Tibial artery (tissue), 4 donors: ENCODE measurements at regions not wholly inside any gene's neighbourhood (a gene's known extent, or its start where the extent isn't known, plus 50 kb on each side); places are given as distances from the start of the nearest gene placed in this dataset.

ENCODE experiments used
- DNase-seq, 2 donors: peaks; one replicate each; pipeline ENCODE4 v3.0.0-alpha.2; 2019
- H3K27ac ChIP-seq, 2 donors: fragments of 200-600 bp; sonication (generic) in 1 of 2; 1 replicate in 1 of 2; 2 replicates in 1 of 2; pipeline ENCODE4 v1.5.1; 2018 to 2019; ENCODE audit warnings: mild to moderate bottlenecking in 1 of 2
- H3K27me3 ChIP-seq, 2 donors: fragments of 200-600 bp; sonication (generic) in 1 of 2; one replicate each; pipeline versions ENCODE4 v1.5.1 to v1.6.0; 2016 to 2019
- H3K36me3 ChIP-seq, 3 donors: fragments of 200-600 bp; sonication (generic) in 2 of 3; one replicate each; pipeline ENCODE4 v1.5.1; 2016 to 2019; ENCODE audit warnings: mild to moderate bottlenecking in 2 of 3
- H3K4me1 ChIP-seq, 4 donors: fragments of 200-600 bp; sonication (generic) in 2 of 4; 1 replicate in 3 of 4; 2 replicates in 1 of 4; pipeline ENCODE4 v1.5.1; 2016 to 2019
- H3K4me3 ChIP-seq, 2 donors: fragments of 200-600 bp; sonication (generic) in 1 of 2; 1 replicate in 1 of 2; 2 replicates in 1 of 2; pipeline ENCODE4 v1.5.1; 2018 to 2019; ENCODE audit warnings: mild to moderate bottlenecking in 2 of 2
- H3K9me3 ChIP-seq, 3 donors: fragments of 200-600 bp; sonication (generic) in 1 of 3; one replicate each; pipeline ENCODE4 v1.5.1; 2016 to 2019
- intact Hi-C: fragments of 100-400 bp; cut with DNase I; formaldehyde crosslinking; loops from one replicate; pipeline ENCODE4 v1.15.0; 2023; ENCODE audit warnings: low total_unique reads
- TF ChIP-seq, protein P1 (sequence below), 2 experiments: fragments of 200-600 bp in 1 of 2; fragments of 450-650 bp in 1 of 2; IDR thresholded peaks; one replicate each; pipeline ENCODE4 v1.5.1; 2017 to 2019; ENCODE audit warnings: antibody characterized with exemption in 2 of 2, mild to moderate bottlenecking in 1 of 2, moderate library complexity in 1 of 2

DNA sequence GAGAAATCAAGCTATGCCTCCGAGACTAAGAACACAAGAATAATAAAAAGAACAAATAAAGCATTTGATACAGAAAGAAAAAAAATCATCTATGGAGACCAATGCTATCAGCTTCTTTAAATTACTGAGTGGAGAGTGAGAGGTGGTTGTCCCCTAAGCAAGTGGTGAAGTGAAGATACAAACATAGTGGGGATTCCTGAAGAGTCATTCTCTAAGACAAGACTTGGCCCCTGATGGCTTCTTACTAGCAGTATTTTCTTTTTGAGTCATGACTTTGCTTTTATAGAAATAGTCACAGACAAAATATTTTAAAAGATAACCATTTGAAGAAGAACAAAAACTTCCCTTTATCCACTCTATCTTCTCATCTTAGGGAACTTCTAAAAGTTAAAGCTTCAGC lies 261.4 kb upstream of the PRDM1 start:
- DNase-seq: no peak
- no peak overlapping the region for H3K4me3 ChIP-seq
- H3K27me3 ChIP-seq: no peaks in the 10 kb centered on the region
- peaks cover 0 to 7% (median 0%) of the 10 kb centered on the region in 3 donors for H3K9me3 ChIP-seq
- intact Hi-C loops: no loop called here
- H3K36me3 ChIP-seq: no peaks in the 10 kb centered on the region
- H3K27ac ChIP-seq: no peak overlapping the region
- TF ChIP-seq, protein P1, sequence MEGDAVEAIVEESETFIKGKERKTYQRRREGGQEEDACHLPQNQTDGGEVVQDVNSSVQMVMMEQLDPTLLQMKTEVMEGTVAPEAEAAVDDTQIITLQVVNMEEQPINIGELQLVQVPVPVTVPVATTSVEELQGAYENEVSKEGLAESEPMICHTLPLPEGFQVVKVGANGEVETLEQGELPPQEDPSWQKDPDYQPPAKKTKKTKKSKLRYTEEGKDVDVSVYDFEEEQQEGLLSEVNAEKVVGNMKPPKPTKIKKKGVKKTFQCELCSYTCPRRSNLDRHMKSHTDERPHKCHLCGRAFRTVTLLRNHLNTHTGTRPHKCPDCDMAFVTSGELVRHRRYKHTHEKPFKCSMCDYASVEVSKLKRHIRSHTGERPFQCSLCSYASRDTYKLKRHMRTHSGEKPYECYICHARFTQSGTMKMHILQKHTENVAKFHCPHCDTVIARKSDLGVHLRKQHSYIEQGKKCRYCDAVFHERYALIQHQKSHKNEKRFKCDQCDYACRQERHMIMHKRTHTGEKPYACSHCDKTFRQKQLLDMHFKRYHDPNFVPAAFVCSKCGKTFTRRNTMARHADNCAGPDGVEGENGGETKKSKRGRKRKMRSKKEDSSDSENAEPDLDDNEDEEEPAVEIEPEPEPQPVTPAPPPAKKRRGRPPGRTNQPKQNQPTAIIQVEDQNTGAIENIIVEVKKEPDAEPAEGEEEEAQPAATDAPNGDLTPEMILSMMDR (IDR thresholded peaks at IDR 0.05): no peak
- no peaks in the 10 kb centered on the region for H3K4me1 ChIP-seq

DNA sequence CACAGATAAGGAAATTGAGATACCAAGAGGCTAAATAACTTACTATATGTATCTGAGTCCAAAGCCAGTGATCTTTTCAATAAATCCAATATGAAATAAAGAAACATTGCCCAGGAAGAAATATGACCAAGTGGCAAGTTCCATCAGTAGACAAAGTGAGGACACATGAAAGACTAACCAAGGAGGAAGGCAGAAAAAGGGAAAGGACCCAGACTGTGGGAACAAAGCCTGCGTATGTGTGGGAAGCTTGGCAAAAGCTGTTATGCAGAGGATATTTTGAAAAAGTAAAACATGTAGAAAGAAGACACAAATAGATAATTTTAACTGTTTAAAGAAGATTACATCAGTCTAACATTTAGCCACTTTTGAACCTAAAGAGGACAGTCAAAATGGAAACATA lies 264.4 kb upstream of the PRDM1 start:
- H3K36me3 ChIP-seq: no peaks in the 10 kb centered on the region
- H3K4me1 ChIP-seq: no peaks in the 10 kb centered on the region
- no peaks in the 10 kb centered on the region for H3K27me3 ChIP-seq
- no peak overlapping the region for H3K27ac ChIP-seq
- H3K9me3 ChIP-seq: peaks cover 0 to 5% (median 0%) of the 10 kb centered on the region in 3 donors
- DNase-seq: no peak
- H3K4me3 ChIP-seq: no peak overlapping the region
- TF ChIP-seq, protein P1 (IDR thresholded peaks at IDR 0.05): no peak
- intact Hi-C loops: no loop called here

DNA sequence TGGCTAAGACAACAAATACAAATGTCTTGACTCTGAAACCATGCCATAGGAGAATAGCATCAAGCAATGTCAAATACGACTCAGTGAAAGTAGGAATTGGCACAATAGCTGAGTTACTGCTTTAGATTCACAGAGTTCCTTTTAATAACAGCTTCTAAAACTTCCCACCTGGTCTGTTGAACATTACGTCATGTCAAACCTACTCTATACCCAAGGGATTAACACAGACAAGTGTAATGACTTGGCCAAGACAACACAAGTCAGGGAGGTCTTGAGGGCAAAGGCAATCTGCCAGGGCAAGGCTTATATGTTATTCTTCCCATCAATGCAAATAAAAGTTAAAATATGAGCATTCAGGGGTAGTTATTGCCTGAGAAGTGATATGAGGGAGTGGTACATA lies 265.1 kb upstream of the PRDM1 start:
- no peak for DNase-seq
- Histone ChIP-seq H3K4me1 (no peaks in the 10 kb centered on the region), H3K36me3 (no peaks in the 10 kb centered on the region), H3K27ac (no peak overlapping the region), H3K27me3 (no peaks in the 10 kb centered on the region), H3K4me3 (no peak overlapping the region), H3K9me3 (no peaks in the 10 kb centered on the region)
- intact Hi-C loops: no loop called here
- TF ChIP-seq, protein P1 (IDR thresholded peaks at IDR 0.05): no peak

DNA sequence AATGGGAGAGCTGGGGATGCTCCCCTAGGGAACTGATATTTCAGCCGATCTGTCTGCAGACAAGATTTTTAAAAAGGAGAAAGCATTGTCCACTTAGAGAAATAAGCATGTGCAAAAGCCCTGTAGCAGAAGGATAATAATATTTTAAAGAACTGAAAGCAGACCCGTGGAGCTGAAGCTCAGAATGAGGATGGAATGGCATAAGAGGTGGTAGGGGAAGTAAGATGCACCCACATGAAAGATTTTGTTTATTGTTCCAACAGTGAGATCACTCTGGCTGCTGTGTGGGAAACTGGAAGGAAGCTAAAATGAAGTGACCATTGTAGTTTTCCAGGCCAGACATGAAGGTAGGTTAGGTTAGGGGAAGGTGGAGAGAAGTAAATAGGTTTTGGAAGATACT lies 266.4 kb upstream of the PRDM1 start:
- DNase-seq: no peak
- Histone ChIP-seq H3K27ac (no peak overlapping the region), H3K27me3 (no peaks in the 10 kb centered on the region), H3K36me3 (no peaks in the 10 kb centered on the region), H3K4me1 (no peaks in the 10 kb centered on the region), H3K9me3 (no peaks in the 10 kb centered on the region), H3K4me3 (no peak overlapping the region)
- TF ChIP-seq, protein P1 (IDR thresholded peaks at IDR 0.05): no peak
- intact Hi-C loops: no loop called here

DNA sequence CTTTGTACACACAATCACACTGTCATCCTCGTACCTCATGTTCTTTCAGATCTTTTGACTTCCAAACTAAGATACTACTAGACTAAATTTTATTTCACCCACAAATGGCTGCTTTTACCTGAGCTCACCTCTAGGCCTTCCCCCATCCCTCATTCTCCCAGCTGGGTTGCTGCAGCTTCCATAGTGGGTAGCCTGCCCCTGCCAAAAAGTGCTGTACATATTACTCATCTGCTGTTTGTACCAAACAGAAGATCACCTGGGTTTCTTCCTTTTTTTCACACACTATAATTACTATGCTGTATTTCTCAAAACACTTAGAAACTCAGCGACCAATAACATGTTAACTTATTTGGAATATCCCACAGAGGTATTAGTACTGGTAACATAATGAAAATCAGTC lies 267.6 kb upstream of the PRDM1 start:
- Histone ChIP-seq H3K4me1 (no peaks in the 10 kb centered on the region), H3K36me3 (no peaks in the 10 kb centered on the region), H3K9me3 (no peaks in the 10 kb centered on the region), H3K27ac (no peak overlapping the region), H3K4me3 (no peak overlapping the region), H3K27me3 (no peaks in the 10 kb centered on the region)
- intact Hi-C loops: no loop called here
- TF ChIP-seq, protein P1 (IDR thresholded peaks at IDR 0.05): no peak
- DNase-seq: no peak

DNA sequence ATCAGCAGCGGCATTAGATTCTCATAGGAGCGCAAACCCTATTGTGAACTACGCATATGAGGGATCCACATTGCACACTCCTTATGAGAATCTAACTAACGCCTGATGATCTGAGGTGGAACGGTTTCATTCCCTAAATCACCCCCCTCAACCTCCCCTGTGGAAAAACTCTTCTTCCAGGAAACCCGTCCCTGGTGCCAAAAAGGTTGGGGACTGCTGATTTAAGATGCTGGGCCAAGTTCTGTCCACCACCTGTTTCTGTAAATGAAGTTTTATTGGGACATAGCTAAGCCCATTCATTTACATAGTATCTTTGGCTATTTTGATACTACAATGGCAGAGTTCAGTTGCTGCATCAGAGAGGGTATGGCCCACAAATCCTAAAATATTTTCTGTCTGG lies 268.2 kb upstream of the PRDM1 start:
- no peak overlapping the region for H3K27ac ChIP-seq
- H3K9me3 ChIP-seq: no peaks in the 10 kb centered on the region
- no peak overlapping the region for H3K4me3 ChIP-seq
- intact Hi-C loops: no loop called here
- H3K4me1 ChIP-seq: no peaks in the 10 kb centered on the region
- TF ChIP-seq, protein P1 (IDR thresholded peaks at IDR 0.05): no peak
- no peaks in the 10 kb centered on the region for H3K27me3 ChIP-seq
- H3K36me3 ChIP-seq: no peaks in the 10 kb centered on the region
- DNase-seq: no peak
